22Rv1 (cell line): ENCODE measurements at regions not wholly inside any gene's neighbourhood (a gene's known extent, or its start where the extent isn't known, plus 50 kb on each side); places are given as distances from the start of the nearest gene placed in this dataset.

Experiments used
- ZFX ChIP-seq: fragments of 450-650 bp; IDR thresholded peaks from 2 replicates; pipeline ENCODE4 v1.6.1; 2017; ENCODE audit warnings: antibody characterized with exemption, borderline replicate concordance
- TF ChIP-seq, protein P1 (sequence below): fragments of 450-650 bp; IDR thresholded peaks from 2 replicates; pipeline ENCODE4 v1.5.1; 2017; ENCODE audit warnings: mild to moderate bottlenecking

- TF ChIP-seq, protein P1, sequence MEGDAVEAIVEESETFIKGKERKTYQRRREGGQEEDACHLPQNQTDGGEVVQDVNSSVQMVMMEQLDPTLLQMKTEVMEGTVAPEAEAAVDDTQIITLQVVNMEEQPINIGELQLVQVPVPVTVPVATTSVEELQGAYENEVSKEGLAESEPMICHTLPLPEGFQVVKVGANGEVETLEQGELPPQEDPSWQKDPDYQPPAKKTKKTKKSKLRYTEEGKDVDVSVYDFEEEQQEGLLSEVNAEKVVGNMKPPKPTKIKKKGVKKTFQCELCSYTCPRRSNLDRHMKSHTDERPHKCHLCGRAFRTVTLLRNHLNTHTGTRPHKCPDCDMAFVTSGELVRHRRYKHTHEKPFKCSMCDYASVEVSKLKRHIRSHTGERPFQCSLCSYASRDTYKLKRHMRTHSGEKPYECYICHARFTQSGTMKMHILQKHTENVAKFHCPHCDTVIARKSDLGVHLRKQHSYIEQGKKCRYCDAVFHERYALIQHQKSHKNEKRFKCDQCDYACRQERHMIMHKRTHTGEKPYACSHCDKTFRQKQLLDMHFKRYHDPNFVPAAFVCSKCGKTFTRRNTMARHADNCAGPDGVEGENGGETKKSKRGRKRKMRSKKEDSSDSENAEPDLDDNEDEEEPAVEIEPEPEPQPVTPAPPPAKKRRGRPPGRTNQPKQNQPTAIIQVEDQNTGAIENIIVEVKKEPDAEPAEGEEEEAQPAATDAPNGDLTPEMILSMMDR, result no peak
- TF ChIP-seq ZFX, result no peak
Observed at GRCh38 chr7:115708013-115708341, 322.6 kb downstream of the TFEC start.
